Smooth muscle cell (in vitro differentiated cells): ENCODE measurements at regions not wholly inside any gene's neighbourhood (a gene's known extent, or its start where the extent isn't known, plus 50 kb on each side); places are given as distances from the start of the nearest gene placed in this dataset.

Experiments
- DNase-seq: peaks from one replicate; lab custom pipeline; 2025; ENCODE audit not compliant: unreplicated experiment; lab: John Stamatoyannopoulos, UW
- H2AFZ ChIP-seq: fragments of 200-600 bp; sonication (generic); 2 replicates; pipeline ENCODE4 v1.6.0; 2016; ENCODE audit warnings: antibody characterized with exemption, low read depth, mild to moderate bottlenecking
- H3F3A ChIP-seq: fragments of 200-600 bp; sonication (generic); 2 replicates; pipeline ENCODE4 v1.6.0; 2017; ENCODE audit warnings: antibody characterized with exemption, low read depth
- H3K27ac ChIP-seq: fragments of 200-600 bp; sonication (generic); 2 replicates; pipeline ENCODE4 v1.5.1; 2016; ENCODE audit warnings: low read depth, mild to moderate bottlenecking
- H3K27me3 ChIP-seq: fragments of 200-600 bp; sonication (generic); 2 replicates; pipeline ENCODE4 v1.6.1; 2016; ENCODE audit warnings: low read depth, mild to moderate bottlenecking
- H3K36me3 ChIP-seq: fragments of 200-600 bp; sonication (generic); 2 replicates; pipeline ENCODE4 v1.5.1; 2016; ENCODE audit warnings: low read depth
- H3K4me1 ChIP-seq: fragments of 200-600 bp; sonication (generic); 2 replicates; pipeline ENCODE4 v1.5.1; 2016; ENCODE audit warnings: low read depth
- H3K4me2 ChIP-seq: fragments of 200-600 bp; sonication (generic); 2 replicates; pipeline ENCODE4 v1.6.0; 2016; ENCODE audit warnings: mild to moderate bottlenecking
- H3K4me3 ChIP-seq: fragments of 200-600 bp; sonication (generic); 2 replicates; pipeline ENCODE4 v1.5.1; 2016; ENCODE audit warnings: mild to moderate bottlenecking
- H3K79me2 ChIP-seq: fragments of 200-600 bp; sonication (generic); 2 replicates; pipeline ENCODE4 v1.6.0; 2016; ENCODE audit warnings: low read depth, mild to moderate bottlenecking
- H3K9ac ChIP-seq: fragments of 200-600 bp; sonication (generic); 2 replicates; pipeline ENCODE4 v1.6.0; 2016; ENCODE audit warnings: low read depth
- H3K9me3 ChIP-seq: fragments of 200-600 bp; sonication (generic); replicated peaks from 2 replicates; pipeline ENCODE4 v1.5.1; 2016; ENCODE audit warnings: low read depth
- H4K20me1 ChIP-seq: fragments of 200-600 bp; sonication (generic); 2 replicates; pipeline ENCODE4 v1.6.0; 2016; ENCODE audit warnings: low read depth
- CTCF ChIP-seq: fragments of 200-600 bp; sonication (generic); IDR thresholded peaks from 2 replicates; pipeline ENCODE4 v1.5.1; 2017; ENCODE audit warnings: borderline replicate concordance, mild to moderate bottlenecking, antibody characterized with exemption; ENCODE audit not compliant: insufficient read depth, poor library complexity, severe bottlenecking
- WGBS: methylation state at CpG from one replicate; pipeline ENCODE4 v1.1.7; 2016; ENCODE audit warnings: low lambda C conversion rate; 5-methylcytosine and 5-hydroxymethylcytosine counted together

GRCh38 chr9:72459308-72459707 is 62.1 kb upstream of the TMC1 start:
- H3K27me3 ChIP-seq, result no peaks in the 10 kb centered on the region
- DNase-seq, result no peak
- no peak overlapping the region for H3K4me3 ChIP-seq
- no peaks in the 10 kb centered on the region for H3F3A ChIP-seq
- H3K9me3 ChIP-seq, result no peaks in the 10 kb centered on the region
- peaks cover 11% of the 10 kb centered on the region for H3K4me1 ChIP-seq
- H4K20me1 ChIP-seq, result no peaks in the 10 kb centered on the region
- no peak overlapping the region for H3K9ac ChIP-seq
- no peaks in the 10 kb centered on the region for H3K36me3 ChIP-seq
- WGBS, result 96% methylated on average over 1 of the region's 1 CpG
- TF ChIP-seq CTCF, result no peak
- no peak overlapping the region for H2AFZ ChIP-seq
- no peak overlapping the region for H3K27ac ChIP-seq
- no peak overlapping the region for H3K4me2 ChIP-seq
- H3K79me2 ChIP-seq, result no peaks in the 10 kb centered on the region

GRCh38 chr9:72458153-72458552 is 63.3 kb upstream of the TMC1 start:
- no peaks in the 10 kb centered on the region for H4K20me1 ChIP-seq
- H2AFZ ChIP-seq, result no peak overlapping the region
- H3K9ac ChIP-seq, result no peak overlapping the region
- no peaks in the 10 kb centered on the region for H3K36me3 ChIP-seq
- TF ChIP-seq CTCF, result no peak
- H3F3A ChIP-seq, result no peaks in the 10 kb centered on the region
- no peak for DNase-seq
- H3K4me3 ChIP-seq, result no peak overlapping the region
- no peaks in the 10 kb centered on the region for H3K9me3 ChIP-seq
- no peak overlapping the region for H3K4me2 ChIP-seq
- H3K4me1 ChIP-seq, result peaks cover 18% of the 10 kb centered on the region
- no peaks in the 10 kb centered on the region for H3K27me3 ChIP-seq
- H3K79me2 ChIP-seq, result no peaks in the 10 kb centered on the region
- no peak overlapping the region for H3K27ac ChIP-seq

- H3K79me2 ChIP-seq, result no peaks in the 10 kb centered on the region
- H3K4me1 ChIP-seq, result peaks cover 18% of the 10 kb centered on the region
- DNase-seq, result no peak
- TF ChIP-seq CTCF, result no peak
- H3F3A ChIP-seq, result no peaks in the 10 kb centered on the region
- H3K4me2 ChIP-seq, result no peak overlapping the region
- no peak overlapping the region for H3K9ac ChIP-seq
- H4K20me1 ChIP-seq, result no peaks in the 10 kb centered on the region
- H3K27me3 ChIP-seq, result no peaks in the 10 kb centered on the region
- H3K4me3 ChIP-seq, result no peak overlapping the region
- no peaks in the 10 kb centered on the region for H3K9me3 ChIP-seq
- WGBS, result 89% methylated on average over 2 of the region's 2 CpGs
- no peak overlapping the region for H2AFZ ChIP-seq
- H3K36me3 ChIP-seq, result no peaks in the 10 kb centered on the region
- H3K27ac ChIP-seq, result no peak overlapping the region
Observed at GRCh38 chr9:72457366-72457765, 64.0 kb upstream of the TMC1 start.

GRCh38 chr9:72454871-72455491 is 66.4 kb upstream of the TMC1 start:
- Histone ChIP-seq H2AFZ (peak overlapping the region; percentile 30), H3K4me2 (no peak overlapping the region)

More at GRCh38 chr9:72454871-72455491, 66.4 kb upstream of the TMC1 start:
- Histone ChIP-seq H3K4me3 (no peak overlapping the region), H3K9ac (no peak overlapping the region), H3K36me3 (no peaks in the 10 kb centered on the region), H3K27me3 (no peaks in the 10 kb centered on the region), H3K79me2 (no peaks in the 10 kb centered on the region), H3K27ac (no peak overlapping the region), H3K4me1 (peaks cover 18% of the 10 kb centered on the region), H4K20me1 (no peaks in the 10 kb centered on the region), H3K9me3 (no peaks in the 10 kb centered on the region), H3F3A (no peaks in the 10 kb centered on the region)
- no peak for DNase-seq
- TF ChIP-seq CTCF, result no peak
- 62% methylated on average over 2 of the region's 2 CpGs for WGBS
